ENCODE measurements at regions not wholly inside any gene's neighbourhood (a gene's known extent, or its start where the extent isn't known, plus 50 kb on each side); places are given as distances from the start of the nearest gene placed in this dataset.
A peak's percentile ranks its signal among the peaks of the same experiment; 100 is the strongest.

DNA sequence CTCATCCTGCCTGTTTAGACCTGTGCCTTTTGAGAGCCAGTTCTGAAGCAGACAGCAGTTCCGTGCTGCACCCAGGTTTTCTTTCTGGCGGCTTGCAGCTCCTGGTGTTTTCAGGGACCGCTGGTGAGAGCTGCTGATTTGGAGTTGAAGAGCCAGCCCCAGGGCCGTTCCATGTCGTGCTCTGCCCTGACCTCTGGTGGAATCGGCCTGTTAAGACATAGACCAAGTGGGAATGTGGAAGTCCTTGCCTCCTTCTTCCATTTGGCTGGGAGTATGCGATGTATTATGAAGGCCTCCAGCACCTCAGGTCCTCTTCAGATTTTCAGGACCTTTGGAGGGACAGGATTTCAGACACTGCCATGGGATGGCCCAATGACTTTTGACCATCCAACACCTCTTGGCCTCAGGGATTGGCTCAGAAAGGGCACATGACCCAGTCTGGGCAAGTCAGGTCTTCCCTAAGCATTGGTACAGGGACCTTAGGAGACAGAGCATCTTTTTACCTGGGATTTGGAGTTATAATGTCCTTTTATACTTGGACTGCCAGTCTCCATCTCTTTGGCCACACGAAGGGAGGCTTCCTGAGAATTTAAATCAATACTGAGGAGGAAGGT lies 136.1 kb upstream of the CLINT1 start:
- TF ChIP-seq, protein P1, sequence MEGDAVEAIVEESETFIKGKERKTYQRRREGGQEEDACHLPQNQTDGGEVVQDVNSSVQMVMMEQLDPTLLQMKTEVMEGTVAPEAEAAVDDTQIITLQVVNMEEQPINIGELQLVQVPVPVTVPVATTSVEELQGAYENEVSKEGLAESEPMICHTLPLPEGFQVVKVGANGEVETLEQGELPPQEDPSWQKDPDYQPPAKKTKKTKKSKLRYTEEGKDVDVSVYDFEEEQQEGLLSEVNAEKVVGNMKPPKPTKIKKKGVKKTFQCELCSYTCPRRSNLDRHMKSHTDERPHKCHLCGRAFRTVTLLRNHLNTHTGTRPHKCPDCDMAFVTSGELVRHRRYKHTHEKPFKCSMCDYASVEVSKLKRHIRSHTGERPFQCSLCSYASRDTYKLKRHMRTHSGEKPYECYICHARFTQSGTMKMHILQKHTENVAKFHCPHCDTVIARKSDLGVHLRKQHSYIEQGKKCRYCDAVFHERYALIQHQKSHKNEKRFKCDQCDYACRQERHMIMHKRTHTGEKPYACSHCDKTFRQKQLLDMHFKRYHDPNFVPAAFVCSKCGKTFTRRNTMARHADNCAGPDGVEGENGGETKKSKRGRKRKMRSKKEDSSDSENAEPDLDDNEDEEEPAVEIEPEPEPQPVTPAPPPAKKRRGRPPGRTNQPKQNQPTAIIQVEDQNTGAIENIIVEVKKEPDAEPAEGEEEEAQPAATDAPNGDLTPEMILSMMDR (IDR thresholded peaks at IDR 0.05): peak; percentile 34 to 85 (median 78)
- TF ChIP-seq POLR2A (IDR thresholded peaks at IDR 0.05): no peak
